MM.1S (cell line): ENCODE measurements at regions not wholly inside any gene's neighbourhood (a gene's known extent, or its start where the extent isn't known, plus 50 kb on each side); places are given as distances from the start of the nearest gene placed in this dataset.

Experiments
- DNase-seq: peaks from one replicate; pipeline ENCODE4 v3.0.0-alpha.2; 2015
- H2AFZ ChIP-seq: fragments of 300-600 bp; sonication (generic); 2 replicates; pipeline ENCODE4 v1.6.0; 2016; ENCODE audit warnings: antibody characterized with exemption, low read length
- H3F3A ChIP-seq: fragments of 300-600 bp; sonication (generic); 2 replicates; pipeline ENCODE4 v1.6.1; 2016; ENCODE audit warnings: mild to moderate bottlenecking, antibody characterized with exemption, low read length, moderate library complexity, mixed read lengths; ENCODE audit not compliant: insufficient read depth
- H3K27ac ChIP-seq: fragments of 300-600 bp; sonication (generic); 2 replicates; pipeline ENCODE4 v1.5.1; 2016; ENCODE audit warnings: mild to moderate bottlenecking, low read length
- H3K27me3 ChIP-seq: fragments of 300-600 bp; sonication (generic); replicated peaks from 2 replicates; pipeline ENCODE4 v1.6.0; 2016; ENCODE audit warnings: low read length; ENCODE audit not compliant: insufficient read depth
- H3K36me3 ChIP-seq: fragments of 300-600 bp; sonication (generic); replicated peaks from 2 replicates; pipeline ENCODE4 v1.6.1; 2016; ENCODE audit warnings: mild to moderate bottlenecking, low read length, mixed read lengths; ENCODE audit not compliant: insufficient read depth
- H3K4me1 ChIP-seq: fragments of 300-600 bp; sonication (generic); 2 replicates; pipeline ENCODE4 v1.6.1; 2016; ENCODE audit warnings: low read length, mixed read lengths
- H3K4me2 ChIP-seq: fragments of 300-600 bp; sonication (generic); 2 replicates; pipeline ENCODE4 v1.6.0; 2016; ENCODE audit warnings: low read depth, low read length
- H3K4me3 ChIP-seq: fragments of 300-600 bp; sonication (generic); 2 replicates; pipeline ENCODE4 v1.5.1; 2016; ENCODE audit warnings: low read length, mixed read lengths
- H3K79me2 ChIP-seq: fragments of 300-600 bp; sonication (generic); 2 replicates; pipeline ENCODE4 v1.6.1; 2016; ENCODE audit warnings: mixed run types, low read length, mixed read lengths
- H3K9ac ChIP-seq: fragments of 300-600 bp; sonication (generic); 2 replicates; pipeline ENCODE4 v1.6.1; 2016; ENCODE audit warnings: low read length, mixed read lengths
- H3K9me2 ChIP-seq: fragments of 300-600 bp; sonication (generic); replicated peaks from 2 replicates; pipeline ENCODE4 v1.6.1; 2016; ENCODE audit warnings: mild to moderate bottlenecking, low read length, mixed read lengths; ENCODE audit not compliant: insufficient read depth
- H3K9me3 ChIP-seq: fragments of 300-600 bp; sonication (generic); replicated peaks from 2 replicates; pipeline ENCODE4 v1.6.1; 2016; ENCODE audit warnings: mild to moderate bottlenecking, low read length, mixed read lengths; ENCODE audit not compliant: insufficient read depth
- H4K20me1 ChIP-seq: fragments of 300-600 bp; sonication (generic); 2 replicates; pipeline ENCODE4 v1.6.1; 2016; ENCODE audit warnings: mild to moderate bottlenecking, low read length, moderate library complexity, mixed read lengths; ENCODE audit not compliant: insufficient read depth
- EZH2 ChIP-seq: fragments of 300-600 bp; sonication (generic); optimal IDR thresholded peaks from 2 replicates; pipeline ENCODE3; 2017; ENCODE audit warnings: low read depth, mild to moderate bottlenecking, antibody characterized with exemption, low read length, mixed read lengths
- EZH2phosphoT487 ChIP-seq: fragments of 300-600 bp; sonication (generic); IDR thresholded peaks from 2 replicates; pipeline ENCODE4 v1.6.1; 2018; ENCODE audit warnings: antibody characterized with exemption, low read length
- TF ChIP-seq, protein P1 (sequence below): fragments of 300-600 bp; sonication (generic); IDR thresholded peaks from 2 replicates; pipeline ENCODE4 v1.5.1; 2016; ENCODE audit warnings: antibody characterized with exemption, low read length, mixed read lengths

DNA sequence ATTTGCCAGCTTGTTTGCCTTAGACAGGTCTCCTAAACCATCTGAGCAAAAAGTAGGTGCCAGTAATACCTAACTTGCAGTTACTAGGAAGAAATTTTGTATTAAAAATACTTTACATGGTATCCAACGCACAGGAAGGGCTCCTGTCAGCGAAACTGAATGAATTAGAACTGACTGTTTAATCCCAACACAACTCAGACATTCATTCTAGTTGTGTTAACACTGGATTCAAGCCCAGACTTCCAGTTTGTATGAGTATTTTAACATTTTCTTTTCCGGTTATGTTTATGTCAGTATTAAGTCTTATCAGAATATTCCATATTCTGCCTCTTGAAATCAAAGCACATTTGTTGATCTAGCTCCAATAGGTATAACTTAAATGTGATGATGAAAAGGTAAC, 82.0 kb upstream of the SOX2 start:
- no peak overlapping the region for H3K9ac ChIP-seq
- TF ChIP-seq, protein P1, sequence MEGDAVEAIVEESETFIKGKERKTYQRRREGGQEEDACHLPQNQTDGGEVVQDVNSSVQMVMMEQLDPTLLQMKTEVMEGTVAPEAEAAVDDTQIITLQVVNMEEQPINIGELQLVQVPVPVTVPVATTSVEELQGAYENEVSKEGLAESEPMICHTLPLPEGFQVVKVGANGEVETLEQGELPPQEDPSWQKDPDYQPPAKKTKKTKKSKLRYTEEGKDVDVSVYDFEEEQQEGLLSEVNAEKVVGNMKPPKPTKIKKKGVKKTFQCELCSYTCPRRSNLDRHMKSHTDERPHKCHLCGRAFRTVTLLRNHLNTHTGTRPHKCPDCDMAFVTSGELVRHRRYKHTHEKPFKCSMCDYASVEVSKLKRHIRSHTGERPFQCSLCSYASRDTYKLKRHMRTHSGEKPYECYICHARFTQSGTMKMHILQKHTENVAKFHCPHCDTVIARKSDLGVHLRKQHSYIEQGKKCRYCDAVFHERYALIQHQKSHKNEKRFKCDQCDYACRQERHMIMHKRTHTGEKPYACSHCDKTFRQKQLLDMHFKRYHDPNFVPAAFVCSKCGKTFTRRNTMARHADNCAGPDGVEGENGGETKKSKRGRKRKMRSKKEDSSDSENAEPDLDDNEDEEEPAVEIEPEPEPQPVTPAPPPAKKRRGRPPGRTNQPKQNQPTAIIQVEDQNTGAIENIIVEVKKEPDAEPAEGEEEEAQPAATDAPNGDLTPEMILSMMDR: no peak
- no peak for TF ChIP-seq EZH2phosphoT487
- no peak for TF ChIP-seq EZH2
- H3K4me1 ChIP-seq: no peaks in the 10 kb centered on the region
- H4K20me1 ChIP-seq: no peaks in the 10 kb centered on the region
- no peaks in the 10 kb centered on the region for H3K36me3 ChIP-seq
- no peak overlapping the region for H3K4me2 ChIP-seq
- no peaks in the 10 kb centered on the region for H3K27me3 ChIP-seq
- no peaks in the 10 kb centered on the region for H3K9me2 ChIP-seq
- H2AFZ ChIP-seq: no peak overlapping the region
- no peak overlapping the region for H3K4me3 ChIP-seq
- H3K27ac ChIP-seq: no peak overlapping the region
- no peaks in the 10 kb centered on the region for H3F3A ChIP-seq
- H3K9me3 ChIP-seq: no peaks in the 10 kb centered on the region
- H3K79me2 ChIP-seq: no peaks in the 10 kb centered on the region
- no peak for DNase-seq

DNA sequence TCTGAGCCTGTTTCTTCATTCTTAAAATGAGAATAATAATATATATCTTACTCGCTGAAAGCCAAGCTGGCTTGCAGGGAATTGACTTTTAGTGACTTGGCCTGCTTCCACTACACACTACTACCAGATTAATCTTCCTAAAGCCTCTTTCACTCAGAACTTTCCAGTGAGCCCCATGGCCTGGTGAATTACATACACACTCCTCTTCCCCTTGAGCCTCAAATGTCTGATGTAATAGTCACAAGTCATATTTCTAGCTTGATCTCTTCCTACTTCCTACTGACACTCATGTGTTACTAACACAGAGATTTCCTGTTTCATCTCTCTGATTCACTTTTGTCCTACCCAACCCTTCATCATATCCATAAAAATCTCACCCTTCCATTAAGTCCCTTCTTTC, 82.7 kb upstream of the SOX2 start:
- Histone ChIP-seq H3F3A (no peaks in the 10 kb centered on the region), H2AFZ (no peak overlapping the region), H3K79me2 (no peaks in the 10 kb centered on the region), H3K4me2 (no peak overlapping the region), H3K9me3 (no peaks in the 10 kb centered on the region), H3K27ac (no peak overlapping the region), H3K36me3 (no peaks in the 10 kb centered on the region), H3K4me1 (no peaks in the 10 kb centered on the region), H3K9ac (no peak overlapping the region), H3K9me2 (no peaks in the 10 kb centered on the region), H3K27me3 (no peaks in the 10 kb centered on the region), H3K4me3 (no peak overlapping the region), H4K20me1 (no peaks in the 10 kb centered on the region)
- no peak for TF ChIP-seq EZH2
- TF ChIP-seq, protein P1: no peak
- no peak for TF ChIP-seq EZH2phosphoT487
- DNase-seq: no peak

DNA sequence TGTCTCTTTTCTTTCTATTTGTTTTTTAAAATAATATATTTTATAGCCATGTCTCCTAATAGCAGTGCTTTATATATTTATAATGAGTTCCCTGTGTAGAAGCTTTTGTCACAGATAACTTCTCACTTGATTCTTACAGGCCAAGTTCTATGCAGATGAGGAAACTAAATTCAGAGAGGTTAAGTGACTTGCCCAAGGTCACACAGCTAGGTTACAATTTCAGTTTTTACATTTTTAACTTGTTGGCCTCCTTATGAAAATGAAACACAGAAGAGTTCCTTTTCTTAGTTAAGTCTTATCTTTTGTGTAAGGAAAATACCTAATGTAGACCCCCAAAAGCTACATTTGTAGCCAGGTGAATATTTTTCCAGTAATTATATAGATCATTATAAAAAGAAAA, 83.3 kb upstream of the SOX2 start:
- Histone ChIP-seq H3F3A (no peaks in the 10 kb centered on the region), H3K79me2 (no peaks in the 10 kb centered on the region), H3K27ac (no peak overlapping the region), H3K4me3 (no peak overlapping the region), H2AFZ (no peak overlapping the region), H3K36me3 (no peaks in the 10 kb centered on the region), H3K9me2 (no peaks in the 10 kb centered on the region), H3K4me1 (no peaks in the 10 kb centered on the region), H4K20me1 (no peaks in the 10 kb centered on the region), H3K9me3 (no peaks in the 10 kb centered on the region), H3K9ac (no peak overlapping the region), H3K27me3 (no peaks in the 10 kb centered on the region), H3K4me2 (no peak overlapping the region)
- TF ChIP-seq EZH2phosphoT487 (no peak), EZH2 (no peak)
- TF ChIP-seq, protein P1: no peak
- no peak for DNase-seq
